A549 (cell line): ENCODE measurements at regions not wholly inside any gene's neighbourhood (a gene's known extent, or its start where the extent isn't known, plus 50 kb on each side); places are given as distances from the start of the nearest gene placed in this dataset.

Experiments used
- ATAC-seq, 2 experiments: fragments of 200-7000 bp in 1 of 2; fragments of >200 bp in 1 of 2; cut with Nextera tagmentation in 1 of 2; cut with Tn5 transposase in 1 of 2; 3 replicates each; pipeline versions ENCODE4 v1.8.0 to v1.9.1; 2018 to 2020; ENCODE audit warnings: mild to moderate bottlenecking in 1 of 2, moderate library complexity in 1 of 2
- CTCF ChIA-PET: fragments of 300-600 bp; sonication (Branson Sonifier 250); formaldehyde crosslinking; extraction: SDS; loops from one replicate; lab custom pipeline; 2021; ENCODE audit warnings: antibody characterized with exemption, inconsistent platforms; lab: Yijun Ruan, JAX
- POLR2A ChIA-PET: fragments of 350-600 bp; formaldehyde crosslinking; extraction: SDS; loops from one replicate; lab custom pipeline; 2021; ENCODE audit warnings: antibody characterized with exemption, inconsistent platforms; lab: Yijun Ruan, JAX
- DNase-seq, 2 experiments: peaks; one replicate each; pipeline versions ENCODE4 v3.0.0 to v3.0.0-alpha.2; 2011 to 2016; ENCODE audit warnings: low read depth in 1 of 2, low spot score in 1 of 2
- FAIRE-seq: peaks from 2 replicates; lab custom pipeline; 2011; peaks lifted over from hg19 to GRCh38; lab: Jason Lieb, UNC
- H3K27ac ChIP-seq, 2 experiments: fragments of >200 bp; sonication (Bioruptor Twin); formaldehyde crosslinking; 3 replicates each; pipeline ENCODE4 v1.5.1; 2016 to 2017
- H3K4me1 ChIP-seq: fragments of >200 bp; sonication (Bioruptor Twin); formaldehyde crosslinking; 3 replicates; pipeline ENCODE4 v1.6.1; 2016
- H3K4me2 ChIP-seq: fragments of >200 bp; sonication (Bioruptor Twin); formaldehyde crosslinking; 3 replicates; pipeline ENCODE4 v1.6.1; 2016
- H3K4me3 ChIP-seq: fragments of >200 bp; sonication (Bioruptor Twin); formaldehyde crosslinking; 3 replicates; pipeline ENCODE4 v1.5.1; 2016
- H3K9me3 ChIP-seq: fragments of >200 bp; sonication (Bioruptor Twin); formaldehyde crosslinking; 3 replicates; pipeline ENCODE4 v1.6.1; 2016
- CBX8 ChIP-seq: fragments of 200-600 bp; sonication (generic); IDR thresholded peaks from 2 replicates; pipeline ENCODE4 v1.6.1; 2016
- CEBPB ChIP-seq, 2 experiments: fragments of >200 bp in 1 of 2; sonication (Bioruptor Twin) in 1 of 2; formaldehyde crosslinking in 1 of 2; IDR thresholded peaks; 2 replicates each; pipeline ENCODE4 v1.6.1; 2012 to 2016
- EHMT2 ChIP-seq: fragments of 200-600 bp; sonication (generic); IDR thresholded peaks from 2 replicates; pipeline ENCODE4 v1.6.1; 2016; ENCODE audit warnings: antibody characterized with exemption, low read depth, mild to moderate bottlenecking, moderate library complexity
- FOSB ChIP-seq: fragments of 250-450 bp; sonication (Bioruptor Pico); IDR thresholded peaks from 2 replicates; pipeline ENCODE4 v1.5.0; 2020; ENCODE audit warnings: mild to moderate bottlenecking, moderate library complexity
- FOSL2 ChIP-seq, 2 experiments: fragments of 450-650 bp in 1 of 2; fragments of >200 bp in 1 of 2; sonication (Bioruptor Twin) in 1 of 2; formaldehyde crosslinking; IDR thresholded peaks; 2 replicates each; pipeline versions ENCODE4 v1.5.0 to v1.6.1; 2016 to 2020; ENCODE audit warnings: mild to moderate bottlenecking in 1 of 2, moderate library complexity in 1 of 2
- FOXS1 ChIP-seq: fragments of 250-450 bp; sonication (Bioruptor Pico); IDR thresholded peaks from 2 replicates; pipeline ENCODE4 v1.5.0; 2020; ENCODE audit warnings: mild to moderate bottlenecking, moderate library complexity
- HOXB13 ChIP-seq: fragments of 250-450 bp; sonication (Bioruptor Pico); IDR thresholded peaks from 2 replicates; pipeline ENCODE4 v1.5.0; 2020; ENCODE audit warnings: low read depth, mild to moderate bottlenecking, moderate library complexity
- JUN ChIP-seq, 2 experiments: fragments of >200 bp; sonication (Bioruptor Twin); formaldehyde crosslinking; IDR thresholded peaks; 2 replicates in 1 of 2; 3 replicates in 1 of 2; pipeline ENCODE4 v1.6.1; 2016 to 2017
- KDM1A ChIP-seq: fragments of 200-600 bp; sonication (generic); IDR thresholded peaks from 2 replicates; pipeline ENCODE4 v1.6.1; 2016; ENCODE audit warnings: low read depth, mild to moderate bottlenecking
- MAZ ChIP-seq: fragments of 150-350 bp; IDR thresholded peaks from 2 replicates; pipeline ENCODE4 v1.6.1; 2014; ENCODE audit warnings: antibody characterized with exemption, low read depth, low read length, borderline replicate concordance
- NPAS2 ChIP-seq: fragments of 250-450 bp; sonication (Bioruptor Pico); IDR thresholded peaks from 2 replicates; pipeline ENCODE4 v1.8.0; 2022; ENCODE audit warnings: mild to moderate bottlenecking, moderate library complexity, borderline replicate concordance
- NR3C1 ChIP-seq: fragments of >200 bp; sonication (Bioruptor Twin); formaldehyde crosslinking; IDR thresholded peaks from 3 replicates; pipeline ENCODE4 v1.6.1; 2017
- PHF8 ChIP-seq: fragments of 200-600 bp; sonication (generic); IDR thresholded peaks from 2 replicates; pipeline ENCODE4 v1.6.1; 2016; ENCODE audit warnings: low read depth, mild to moderate bottlenecking, antibody characterized with exemption, moderate library complexity, borderline replicate concordance
- RAD21 ChIP-seq, 2 experiments: fragments of >200 bp in 1 of 2; sonication (Bioruptor Twin) in 1 of 2; formaldehyde crosslinking in 1 of 2; IDR thresholded peaks in 1 of 2; conservative IDR thresholded peaks in 1 of 2; 2 replicates in 1 of 2; 3 replicates in 1 of 2; pipeline ENCODE4 v1.6.1; 2012 to 2018; ENCODE audit warnings: inconsistent platforms in 1 of 2
- RARB ChIP-seq: fragments of 250-450 bp; sonication (Bioruptor Pico); IDR thresholded peaks from 2 replicates; pipeline ENCODE4 v1.8.0; 2021; ENCODE audit warnings: mild to moderate bottlenecking, moderate library complexity
- RNF2 ChIP-seq: fragments of 200-600 bp; sonication (generic); IDR thresholded peaks from 2 replicates; pipeline ENCODE4 v1.6.1; 2016; ENCODE audit warnings: low read depth, mild to moderate bottlenecking, antibody characterized with exemption, moderate library complexity, borderline replicate concordance
- SMC3 ChIP-seq: fragments of >200 bp; sonication (Bioruptor Twin); formaldehyde crosslinking; IDR thresholded peaks from 3 replicates; pipeline ENCODE4 v1.6.1; 2018; ENCODE audit warnings: inconsistent platforms
- SREBF2 ChIP-seq: fragments of 450-650 bp; IDR thresholded peaks from 2 replicates; pipeline ENCODE4 v1.6.1; 2014; ENCODE audit warnings: mild to moderate bottlenecking, moderate library complexity
- TFCP2L1 ChIP-seq: fragments of 250-450 bp; sonication (Bioruptor Pico); IDR thresholded peaks from 2 replicates; pipeline ENCODE4 v1.5.0; 2021; ENCODE audit warnings: mild to moderate bottlenecking
- TP53 ChIP-seq: fragments of 250-450 bp; sonication (Bioruptor Pico); IDR thresholded peaks from 2 replicates; pipeline ENCODE4 v1.5.0; 2021; ENCODE audit warnings: mild to moderate bottlenecking, moderate library complexity
- ZC3H11A ChIP-seq: fragments of 450-650 bp; IDR thresholded peaks from 2 replicates; pipeline ENCODE4 v1.6.1; 2014; ENCODE audit warnings: antibody characterized with exemption, mild to moderate bottlenecking
- ZSCAN20 ChIP-seq: fragments of 250-450 bp; sonication (Bioruptor Pico); IDR thresholded peaks from 2 replicates; pipeline ENCODE4 v1.8.0; 2022; ENCODE audit warnings: mild to moderate bottlenecking, moderate library complexity
- WGBS: methylation state at CpG from one replicate; pipeline ENCODE4 v1.1.6; 2017; ENCODE audit errors: missing lambda C conversion rate; 5-methylcytosine and 5-hydroxymethylcytosine counted together
- TF ChIP-seq, protein P1 (sequence below): IDR thresholded peaks from 2 replicates; pipeline ENCODE4 v1.6.1; 2012
- TF ChIP-seq, protein P2 (sequence below): fragments of >200 bp; sonication (Bioruptor Twin); formaldehyde crosslinking; IDR thresholded peaks from 2 replicates; pipeline ENCODE4 v1.6.1; 2016
- TF ChIP-seq, protein P3 (sequence below): fragments of >200 bp; sonication (Bioruptor Twin); formaldehyde crosslinking; IDR thresholded peaks from 3 replicates; pipeline ENCODE4 v1.5.1; 2016
- TF ChIP-seq, protein P4 (sequence below): fragments of 250-450 bp; sonication (Bioruptor Pico); IDR thresholded peaks from 2 replicates; pipeline ENCODE4 v1.5.0; 2021; ENCODE audit warnings: mild to moderate bottlenecking, moderate library complexity, borderline replicate concordance
- TF ChIP-seq, protein P5 (sequence below): fragments of >200 bp; sonication (Bioruptor Twin); formaldehyde crosslinking; IDR thresholded peaks from 3 replicates; pipeline ENCODE4 v1.6.1; 2016

DNA sequence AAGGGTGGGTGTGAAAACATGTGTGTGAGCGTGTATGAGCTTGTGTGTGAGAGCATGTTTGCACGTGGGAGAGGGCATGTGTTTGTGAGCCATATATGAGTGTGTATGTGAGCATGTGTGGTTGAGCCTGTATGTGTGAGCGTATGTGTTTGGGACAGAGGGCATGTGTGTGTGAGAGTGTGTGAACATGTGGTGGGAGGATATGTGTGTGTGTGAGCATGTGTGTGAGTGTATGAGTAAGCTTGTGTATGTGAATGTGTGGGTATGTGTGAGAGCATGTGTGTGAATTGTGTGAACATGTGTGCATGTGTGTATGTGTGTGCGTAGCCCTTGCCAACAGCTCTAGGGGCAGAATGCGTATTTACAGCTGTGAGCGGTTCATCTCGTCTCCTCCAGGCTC, 163.0 kb downstream of the TMEM200C start:
- Histone ChIP-seq H3K27ac (no peak overlapping the region), H3K4me3 (no peak overlapping the region), H3K4me2 (no peak overlapping the region), H3K9me3 (no peaks in the 10 kb centered on the region), H3K4me1 (no peaks in the 10 kb centered on the region)
- TF ChIP-seq SREBF2 (no peak), MAZ (no peak), CEBPB (IDR thresholded peaks at IDR 0.05) (no peak), FOSB (CRISPR knock-in tag) (no peak), FOXS1 (CRISPR knock-in tag) (no peak), TFCP2L1 (CRISPR knock-in tag) (no peak), FOSL2 (IDR thresholded peaks at IDR 0.05) (no peak), FOSL2 (CRISPR knock-in tag; IDR thresholded peaks at IDR 0.05) (no peak), CBX8 (no peak), ZSCAN20 (CRISPR knock-in tag) (no peak), HOXB13 (CRISPR knock-in tag) (no peak)
- TF ChIP-seq, protein P1, sequence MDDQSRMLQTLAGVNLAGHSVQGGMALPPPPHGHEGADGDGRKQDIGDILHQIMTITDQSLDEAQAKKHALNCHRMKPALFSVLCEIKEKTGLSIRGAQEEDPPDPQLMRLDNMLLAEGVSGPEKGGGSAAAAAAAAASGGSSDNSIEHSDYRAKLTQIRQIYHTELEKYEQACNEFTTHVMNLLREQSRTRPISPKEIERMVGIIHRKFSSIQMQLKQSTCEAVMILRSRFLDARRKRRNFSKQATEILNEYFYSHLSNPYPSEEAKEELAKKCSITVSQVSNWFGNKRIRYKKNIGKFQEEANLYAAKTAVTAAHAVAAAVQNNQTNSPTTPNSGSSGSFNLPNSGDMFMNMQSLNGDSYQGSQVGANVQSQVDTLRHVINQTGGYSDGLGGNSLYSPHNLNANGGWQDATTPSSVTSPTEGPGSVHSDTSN = no peak
- TF ChIP-seq, protein P2, sequence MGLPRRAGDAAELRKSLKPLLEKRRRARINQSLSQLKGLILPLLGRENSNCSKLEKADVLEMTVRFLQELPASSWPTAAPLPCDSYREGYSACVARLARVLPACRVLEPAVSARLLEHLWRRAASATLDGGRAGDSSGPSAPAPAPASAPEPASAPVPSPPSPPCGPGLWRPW = no peak
- CTCF ChIA-PET = no interaction called here
- ATAC-seq (no peak), FAIRE-seq (no peak), DNase-seq (no peak)
- POLR2A ChIA-PET = no interaction called here
- whole genome bisulfite sequencing = 30% methylated on average over 7 of the region's 7 CpGs

DNA sequence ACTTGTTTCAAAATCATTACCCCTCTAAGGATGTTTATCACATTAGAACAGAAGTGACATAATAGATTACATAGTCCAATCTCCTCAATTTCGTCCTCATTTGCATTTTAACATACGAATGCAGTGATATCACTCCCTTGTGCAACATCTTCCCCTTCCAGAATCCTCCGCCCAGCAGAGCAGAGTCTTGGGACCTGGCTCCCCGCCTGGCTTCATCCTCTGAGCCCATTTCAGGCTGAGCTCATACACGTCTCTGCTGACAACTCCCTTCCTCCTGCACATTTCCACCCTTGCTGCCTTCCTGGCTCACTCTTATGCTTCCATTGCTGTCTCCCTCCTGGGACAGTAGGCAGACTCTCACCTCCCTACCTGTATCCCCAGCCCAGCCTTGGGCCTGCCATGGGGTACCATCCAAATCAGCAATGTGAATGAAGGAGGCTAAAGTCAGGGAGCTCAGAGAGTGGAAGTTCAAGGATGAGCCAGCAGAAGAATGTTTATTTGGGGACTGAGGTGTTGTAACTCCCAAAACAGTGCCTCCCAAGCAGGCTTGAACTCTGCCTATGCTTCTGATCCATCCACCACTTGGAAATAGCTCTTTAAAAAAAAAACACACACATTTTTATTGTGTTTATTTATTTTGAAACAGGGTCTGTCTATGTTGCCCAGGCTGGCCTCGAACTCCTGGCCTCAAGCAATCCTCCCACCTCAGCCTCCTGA, 165.2 kb downstream of the TMEM200C start:
- H3K9me3 ChIP-seq = no peaks in the 10 kb centered on the region
- no peak overlapping the region for H3K27ac ChIP-seq
- CTCF ChIA-PET = interaction anchor here (0.6 kb wide), 1 partner anchor 488 kb away, joined by 3 read pairs; no protein-coding TSS in a partner anchor
- no peak for ATAC-seq
- 3% methylated on average over 6 of the region's 6 CpGs for WGBS
- no peak for DNase-seq
- TF ChIP-seq CBX8 (no peak), FOXS1 (CRISPR knock-in tag) (no peak), JUN (IDR thresholded peaks at IDR 0.05) (no peak), NPAS2 (CRISPR knock-in tag) (no peak), NR3C1 (no peak), EHMT2 (no peak)
- POLR2A ChIA-PET = no interaction called here
- H3K4me1 ChIP-seq = no peaks in the 10 kb centered on the region
- FAIRE-seq = no peak
- no peak overlapping the region for H3K4me2 ChIP-seq
- no peak overlapping the region for H3K4me3 ChIP-seq

DNA sequence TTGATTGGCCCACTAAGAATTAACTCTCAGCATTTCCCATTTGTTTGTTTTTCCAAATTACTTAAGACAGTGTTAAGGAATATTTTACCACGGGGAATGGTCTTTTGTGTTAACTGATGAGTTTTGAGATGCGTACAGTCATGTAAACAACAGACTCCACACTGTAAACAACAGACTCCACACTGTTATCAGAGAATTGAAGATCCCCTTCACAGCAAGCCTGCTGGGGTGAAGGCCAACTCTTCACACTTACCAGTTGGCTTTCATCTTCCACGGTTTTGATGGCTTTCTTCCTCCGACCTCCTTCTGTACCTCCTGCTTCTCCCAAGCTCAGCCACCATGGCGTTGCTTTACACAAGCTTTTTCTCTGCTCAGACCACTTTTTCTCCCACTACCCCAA, 166.8 kb downstream of the TMEM200C start:
- Histone ChIP-seq H3K27ac (no peak overlapping the region), H3K9me3 (no peaks in the 10 kb centered on the region), H3K4me2 (no peak overlapping the region), H3K4me1 (no peaks in the 10 kb centered on the region), H3K4me3 (no peak overlapping the region)
- ChIA-PET CTCF (no interaction called here), POLR2A (no interaction called here)
- 17% methylated on average over 5 of the region's 5 CpGs for WGBS
- no peak for ATAC-seq
- no peak for FAIRE-seq
- DNase-seq = no peak
- TF ChIP-seq RARB (CRISPR knock-in tag) (no peak), NR3C1 (no peak), FOXS1 (CRISPR knock-in tag) (no peak), TP53 (CRISPR knock-in tag) (no peak), CEBPB (IDR thresholded peaks at IDR 0.05) (no peak), ZC3H11A (no peak), FOSB (CRISPR knock-in tag) (no peak), PHF8 (no peak), TFCP2L1 (CRISPR knock-in tag) (no peak), KDM1A (no peak), SMC3 (no peak), RAD21 (conservative IDR thresholded peaks at IDR 0.05 in 1 of 2, IDR thresholded peaks at IDR 0.05 in 1 of 2) (no peak), RNF2 (no peak), ZSCAN20 (CRISPR knock-in tag) (no peak), SREBF2 (no peak)
- TF ChIP-seq, protein P3, sequence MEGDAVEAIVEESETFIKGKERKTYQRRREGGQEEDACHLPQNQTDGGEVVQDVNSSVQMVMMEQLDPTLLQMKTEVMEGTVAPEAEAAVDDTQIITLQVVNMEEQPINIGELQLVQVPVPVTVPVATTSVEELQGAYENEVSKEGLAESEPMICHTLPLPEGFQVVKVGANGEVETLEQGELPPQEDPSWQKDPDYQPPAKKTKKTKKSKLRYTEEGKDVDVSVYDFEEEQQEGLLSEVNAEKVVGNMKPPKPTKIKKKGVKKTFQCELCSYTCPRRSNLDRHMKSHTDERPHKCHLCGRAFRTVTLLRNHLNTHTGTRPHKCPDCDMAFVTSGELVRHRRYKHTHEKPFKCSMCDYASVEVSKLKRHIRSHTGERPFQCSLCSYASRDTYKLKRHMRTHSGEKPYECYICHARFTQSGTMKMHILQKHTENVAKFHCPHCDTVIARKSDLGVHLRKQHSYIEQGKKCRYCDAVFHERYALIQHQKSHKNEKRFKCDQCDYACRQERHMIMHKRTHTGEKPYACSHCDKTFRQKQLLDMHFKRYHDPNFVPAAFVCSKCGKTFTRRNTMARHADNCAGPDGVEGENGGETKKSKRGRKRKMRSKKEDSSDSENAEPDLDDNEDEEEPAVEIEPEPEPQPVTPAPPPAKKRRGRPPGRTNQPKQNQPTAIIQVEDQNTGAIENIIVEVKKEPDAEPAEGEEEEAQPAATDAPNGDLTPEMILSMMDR = no peak
- TF ChIP-seq, protein P4, sequence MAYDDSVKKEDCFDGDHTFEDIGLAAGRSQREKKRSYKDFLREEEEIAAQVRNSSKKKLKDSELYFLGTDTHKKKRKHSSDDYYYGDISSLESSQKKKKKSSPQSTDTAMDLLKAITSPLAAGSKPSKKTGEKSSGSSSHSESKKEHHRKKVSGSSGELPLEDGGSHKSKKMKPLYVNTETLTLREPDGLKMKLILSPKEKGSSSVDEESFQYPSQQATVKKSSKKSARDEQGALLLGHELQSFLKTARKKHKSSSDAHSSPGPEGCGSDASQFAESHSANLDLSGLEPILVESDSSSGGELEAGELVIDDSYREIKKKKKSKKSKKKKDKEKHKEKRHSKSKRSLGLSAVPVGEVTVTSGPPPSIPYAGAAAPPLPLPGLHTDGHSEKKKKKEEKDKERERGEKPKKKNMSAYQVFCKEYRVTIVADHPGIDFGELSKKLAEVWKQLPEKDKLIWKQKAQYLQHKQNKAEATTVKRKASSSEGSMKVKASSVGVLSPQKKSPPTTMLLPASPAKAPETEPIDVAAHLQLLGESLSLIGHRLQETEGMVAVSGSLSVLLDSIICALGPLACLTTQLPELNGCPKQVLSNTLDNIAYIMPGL (CRISPR knock-in tag) = no peak
- TF ChIP-seq, protein P5, sequence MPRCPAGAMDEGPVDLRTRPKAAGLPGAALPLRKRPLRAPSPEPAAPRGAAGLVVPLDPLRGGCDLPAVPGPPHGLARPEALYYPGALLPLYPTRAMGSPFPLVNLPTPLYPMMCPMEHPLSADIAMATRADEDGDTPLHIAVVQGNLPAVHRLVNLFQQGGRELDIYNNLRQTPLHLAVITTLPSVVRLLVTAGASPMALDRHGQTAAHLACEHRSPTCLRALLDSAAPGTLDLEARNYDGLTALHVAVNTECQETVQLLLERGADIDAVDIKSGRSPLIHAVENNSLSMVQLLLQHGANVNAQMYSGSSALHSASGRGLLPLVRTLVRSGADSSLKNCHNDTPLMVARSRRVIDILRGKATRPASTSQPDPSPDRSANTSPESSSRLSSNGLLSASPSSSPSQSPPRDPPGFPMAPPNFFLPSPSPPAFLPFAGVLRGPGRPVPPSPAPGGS = no peak
